Spleen (tissue), 11 donors: ENCODE measurements at regions not wholly inside any gene's neighbourhood (a gene's known extent, or its start where the extent isn't known, plus 50 kb on each side); places are given as distances from the start of the nearest gene placed in this dataset.

Source experiments
- DNase-seq: peaks from one replicate; pipeline ENCODE4 v3.0.0-alpha.2; 2020
- H3K27ac ChIP-seq, 8 donors: fragments of 200-600 bp; sonication (generic) in 7 of 8; 1 replicate in 4 of 8; 2 replicates in 4 of 8; pipeline versions ENCODE4 v1.5.0 to v1.8.0; 2016 to 2021; ENCODE audit warnings: inconsistent platforms in 4 of 8, mild to moderate bottlenecking in 4 of 8, moderate library complexity in 1 of 8
- H3K27me3 ChIP-seq, 7 donors: fragments of 200-600 bp; sonication (generic) in 6 of 7; replicated peaks in 1 of 7; 1 replicate in 4 of 7; 2 replicates in 3 of 7; pipeline versions ENCODE4 v1.5.0 to v1.8.0; 2016 to 2021; ENCODE audit warnings: inconsistent platforms in 3 of 7, mild to moderate bottlenecking in 1 of 7
- H3K36me3 ChIP-seq, 6 donors: fragments of 200-600 bp; sonication (generic) in 5 of 6; 1 replicate in 4 of 6; 2 replicates in 2 of 6; pipeline versions ENCODE4 v1.5.0 to v1.8.0; 2016 to 2021; ENCODE audit warnings: inconsistent platforms in 2 of 6
- H3K4me1 ChIP-seq, 6 donors: fragments of 200-600 bp; sonication (generic) in 5 of 6; 1 replicate in 3 of 6; 2 replicates in 3 of 6; pipeline versions ENCODE4 v1.5.0 to v1.8.0; 2016 to 2021; ENCODE audit warnings: inconsistent platforms in 3 of 6
- H3K4me3 ChIP-seq, 8 donors: fragments of 200-600 bp; sonication (generic) in 7 of 8; 1 replicate in 4 of 8; 2 replicates in 4 of 8; pipeline versions ENCODE4 v1.5.0 to v1.8.0; 2016 to 2021; ENCODE audit warnings: inconsistent platforms in 4 of 8, mild to moderate bottlenecking in 4 of 8, moderate library complexity in 2 of 8
- H3K9me3 ChIP-seq, 8 donors: fragments of 200-600 bp; sonication (generic) in 7 of 8; 1 replicate in 4 of 8; 2 replicates in 4 of 8; pipeline versions ENCODE4 v1.5.0 to v1.8.0; 2016 to 2021; ENCODE audit warnings: inconsistent platforms in 4 of 8
- POLR2A ChIP-seq, 3 donors: fragments of 450-650 bp; IDR thresholded peaks; one replicate each; pipeline ENCODE4 v1.5.1; 2017; ENCODE audit warnings: antibody characterized with exemption in 3 of 3, mild to moderate bottlenecking in 1 of 3
- POLR2AphosphoS5 ChIP-seq, 3 donors: sonication (generic); formaldehyde crosslinking; IDR thresholded peaks; one replicate each; pipeline ENCODE4 v1.5.1; 2017; ENCODE audit warnings: antibody characterized with exemption in 3 of 3
- WGBS, 5 donors: extraction: QIAGEN DNeasy Blood & Tissue Kit in 3 of 5; methylation state at CpG; one replicate each; pipeline versions ENCODE4 v1.1.5 to v1.1.7; 2013 to 2018; 5-methylcytosine and 5-hydroxymethylcytosine counted together
- intact Hi-C: fragments of 100-400 bp; cut with DNase I; formaldehyde crosslinking; loops from one replicate; pipeline ENCODE4 v1.15.0; 2023; ENCODE audit warnings: low total_unique reads
- TF ChIP-seq, protein P1 (sequence below), 11 experiments: fragments of 200-600 bp in 7 of 11; fragments of 450-650 bp in 4 of 11; sonication (generic) in 4 of 11; IDR thresholded peaks in 8 of 11; conservative IDR thresholded peaks in 3 of 11; 1 replicate in 7 of 11; 2 replicates in 4 of 11; pipeline versions ENCODE4 v1.4.0 to v1.8.0; 2016 to 2021; ENCODE audit warnings: antibody characterized with exemption in 11 of 11, inconsistent platforms in 4 of 11, mild to moderate bottlenecking in 1 of 11
- donor health status: healthy with polysubstance abuse.
- donor health status: DM: no; HTN: no; CAD: no; lungs with moderate emphysema.
- donor health status: DM: no; HTN: no; CAD: no.
- donor health status: Bipolar disorder and iron deficiency.
- donor health status: healthy.
- donor health status: DM: no; HTN: no; CAD: no.
- donor health status: DM: yes; HTN: yes; CAD: no.

DNA sequence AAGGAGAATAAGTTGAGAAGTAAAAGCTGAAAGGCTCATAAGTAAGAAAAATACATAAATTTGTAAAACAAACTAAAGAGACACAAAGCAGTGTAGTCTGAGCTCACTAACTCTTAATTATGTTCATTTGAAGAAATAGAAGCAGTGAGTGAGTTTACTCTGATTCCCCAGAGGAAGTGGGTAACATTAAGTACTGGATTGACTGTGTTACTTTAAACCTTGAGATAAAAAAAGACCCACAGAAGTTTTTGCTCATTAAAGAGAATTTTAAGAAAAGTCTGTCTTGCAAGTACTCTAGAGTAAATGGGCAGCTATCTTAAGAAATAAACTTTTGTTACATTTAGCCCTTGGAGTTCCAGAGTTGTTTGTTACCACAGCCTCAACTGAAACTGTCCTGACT is 2466.9 kb downstream of the PCDH7 start:
- Histone ChIP-seq H3K9me3 (peaks cover 0 to 7% (median 0%) of the 10 kb centered on the region in 8 donors), H3K4me1 (no peaks in the 10 kb centered on the region), H3K27ac (no peak overlapping the region), H3K36me3 (no peaks in the 10 kb centered on the region), H3K4me3 (no peak overlapping the region), H3K27me3 (no peaks in the 10 kb centered on the region)
- DNase-seq, result no peak
- TF ChIP-seq, protein P1, sequence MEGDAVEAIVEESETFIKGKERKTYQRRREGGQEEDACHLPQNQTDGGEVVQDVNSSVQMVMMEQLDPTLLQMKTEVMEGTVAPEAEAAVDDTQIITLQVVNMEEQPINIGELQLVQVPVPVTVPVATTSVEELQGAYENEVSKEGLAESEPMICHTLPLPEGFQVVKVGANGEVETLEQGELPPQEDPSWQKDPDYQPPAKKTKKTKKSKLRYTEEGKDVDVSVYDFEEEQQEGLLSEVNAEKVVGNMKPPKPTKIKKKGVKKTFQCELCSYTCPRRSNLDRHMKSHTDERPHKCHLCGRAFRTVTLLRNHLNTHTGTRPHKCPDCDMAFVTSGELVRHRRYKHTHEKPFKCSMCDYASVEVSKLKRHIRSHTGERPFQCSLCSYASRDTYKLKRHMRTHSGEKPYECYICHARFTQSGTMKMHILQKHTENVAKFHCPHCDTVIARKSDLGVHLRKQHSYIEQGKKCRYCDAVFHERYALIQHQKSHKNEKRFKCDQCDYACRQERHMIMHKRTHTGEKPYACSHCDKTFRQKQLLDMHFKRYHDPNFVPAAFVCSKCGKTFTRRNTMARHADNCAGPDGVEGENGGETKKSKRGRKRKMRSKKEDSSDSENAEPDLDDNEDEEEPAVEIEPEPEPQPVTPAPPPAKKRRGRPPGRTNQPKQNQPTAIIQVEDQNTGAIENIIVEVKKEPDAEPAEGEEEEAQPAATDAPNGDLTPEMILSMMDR (IDR thresholded peaks at IDR 0.05 in 8 of 11, conservative IDR thresholded peaks at IDR 0.05 in 3 of 11), result no peak
- TF ChIP-seq POLR2A (IDR thresholded peaks at IDR 0.05) (no peak), POLR2AphosphoS5 (IDR thresholded peaks at IDR 0.05) (no peak)
- intact Hi-C loops, result no loop called here

DNA sequence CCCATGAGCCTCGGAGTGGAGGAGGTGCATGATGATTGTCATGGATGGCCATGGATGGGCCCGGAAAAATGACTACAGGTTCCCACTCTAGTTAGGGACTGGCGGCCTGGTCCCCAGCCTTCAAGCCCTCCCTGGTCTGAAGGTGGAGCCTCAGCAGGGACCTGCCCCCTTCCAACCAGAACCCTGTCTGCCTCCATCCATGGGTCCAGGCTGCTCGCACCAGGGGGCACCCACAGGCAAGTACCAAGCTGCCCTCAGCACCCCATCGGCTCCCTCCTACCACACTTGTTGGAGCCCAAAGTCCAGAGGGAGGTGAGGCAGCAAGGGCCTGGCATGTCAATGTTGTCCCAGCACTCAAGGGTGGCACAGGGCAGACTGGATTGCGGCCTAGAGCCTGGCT is 2468.6 kb downstream of the PCDH7 start:
- 72 to 92% (median 75%) methylated on average over 4 to 6 of the region's 6 CpGs for WGBS, 5 donors
- H3K36me3 ChIP-seq, result no peaks in the 10 kb centered on the region
- no peaks in the 10 kb centered on the region for H3K4me1 ChIP-seq
- no peak for TF ChIP-seq POLR2AphosphoS5 (IDR thresholded peaks at IDR 0.05)
- TF ChIP-seq, protein P1 (IDR thresholded peaks at IDR 0.05 in 8 of 11, conservative IDR thresholded peaks at IDR 0.05 in 3 of 11), result no peak
- no peak for TF ChIP-seq POLR2A (IDR thresholded peaks at IDR 0.05)
- no peaks in the 10 kb centered on the region for H3K27me3 ChIP-seq
- no peak overlapping the region for H3K27ac ChIP-seq
- DNase-seq, result no peak
- H3K9me3 ChIP-seq, result peaks cover 0 to 7% (median 0%) of the 10 kb centered on the region in 8 donors
- no peak overlapping the region for H3K4me3 ChIP-seq
- intact Hi-C loops, result no loop called here

DNA sequence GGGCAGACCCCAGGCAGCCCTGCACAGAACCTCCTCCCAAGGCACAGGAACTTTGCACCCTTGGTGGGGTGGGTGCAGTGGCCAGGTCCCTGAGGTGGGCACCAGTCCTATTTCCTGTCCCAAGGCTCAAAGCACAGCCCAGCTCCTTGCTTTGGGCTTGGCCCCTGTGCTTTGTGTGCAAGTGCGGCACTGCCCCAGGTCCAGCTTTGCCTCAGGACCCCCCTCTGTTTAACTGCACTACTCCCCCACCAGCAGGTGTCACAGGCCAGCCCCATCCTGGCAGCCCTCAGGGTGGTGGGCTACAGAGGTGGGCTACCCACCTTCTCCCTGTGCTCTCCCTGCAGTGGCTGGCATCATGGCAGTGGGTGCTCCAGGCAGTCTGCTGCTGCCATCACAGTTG is 2469.0 kb downstream of the PCDH7 start:
- intact Hi-C loops, result no loop called here
- no peak for DNase-seq
- WGBS, 5 donors, result 83 to 100% (median 100%) methylated on average over 1 of the region's 1 CpG
- H3K27me3 ChIP-seq, result no peaks in the 10 kb centered on the region
- no peak overlapping the region for H3K27ac ChIP-seq
- H3K36me3 ChIP-seq, result no peaks in the 10 kb centered on the region
- H3K9me3 ChIP-seq, result peaks cover 0 to 7% (median 0%) of the 10 kb centered on the region in 8 donors
- H3K4me1 ChIP-seq, result no peaks in the 10 kb centered on the region
- TF ChIP-seq POLR2AphosphoS5 (IDR thresholded peaks at IDR 0.05) (no peak), POLR2A (IDR thresholded peaks at IDR 0.05) (no peak)
- TF ChIP-seq, protein P1 (IDR thresholded peaks at IDR 0.05 in 8 of 11, conservative IDR thresholded peaks at IDR 0.05 in 3 of 11), result no peak
- no peak overlapping the region for H3K4me3 ChIP-seq

DNA sequence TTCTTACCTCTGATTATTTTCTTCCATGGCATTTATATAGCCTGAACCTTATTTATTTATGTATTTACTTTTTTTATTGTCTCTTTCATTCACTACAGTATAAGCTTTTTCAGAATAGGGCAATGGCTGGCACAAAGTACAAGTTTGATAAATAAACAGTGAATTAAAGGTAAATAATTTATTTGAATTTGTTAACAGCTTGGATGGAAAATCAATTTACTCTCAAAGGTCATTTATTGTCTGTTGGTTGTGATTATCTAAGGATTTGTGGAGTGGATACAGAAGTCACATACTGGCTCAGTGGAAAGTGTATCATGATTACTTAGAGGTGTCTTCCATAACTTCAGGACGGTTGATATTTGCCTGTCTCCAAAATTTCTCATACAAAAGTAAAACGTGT is 2472.9 kb downstream of the PCDH7 start:
- TF ChIP-seq, protein P1 (IDR thresholded peaks at IDR 0.05 in 8 of 11, conservative IDR thresholded peaks at IDR 0.05 in 3 of 11), result no peak
- no peak for TF ChIP-seq POLR2A (IDR thresholded peaks at IDR 0.05)
- TF ChIP-seq POLR2AphosphoS5 (IDR thresholded peaks at IDR 0.05), result no peak
- 76 to 85% (median 84%) methylated on average over 2 of the region's 2 CpGs for WGBS, 5 donors
- DNase-seq, result no peak
- intact Hi-C loops, result no loop called here
- no peaks in the 10 kb centered on the region for H3K36me3 ChIP-seq
- no peaks in the 10 kb centered on the region for H3K27me3 ChIP-seq
- no peaks in the 10 kb centered on the region for H3K4me1 ChIP-seq
- no peak overlapping the region for H3K4me3 ChIP-seq
- no peak overlapping the region for H3K27ac ChIP-seq
- peaks cover 0 to 6% (median 0%) of the 10 kb centered on the region in 8 donors for H3K9me3 ChIP-seq
